Astrocyte of the cerebellum (primary cell): ENCODE measurements at regions not wholly inside any gene's neighbourhood (a gene's known extent, or its start where the extent isn't known, plus 50 kb on each side); places are given as distances from the start of the nearest gene placed in this dataset.
"Not testable (repeated sequence)": the region's sequence is repeated elsewhere in the genome, so short reads cannot be mapped to it uniquely, and the experiment has no call there.

Source experiments
- DNase-seq: peaks from one replicate; pipeline ENCODE4 v3.0.0-alpha.2; 2011; ENCODE audit warnings: low read depth
- H3K4me3 ChIP-seq: 2 replicates; pipeline ENCODE4 v1.5.1; 2011; ENCODE audit warnings: mild to moderate bottlenecking, low read depth, low read length, moderate library complexity
- CTCF ChIP-seq: IDR thresholded peaks from 2 replicates; pipeline ENCODE4 v1.5.1; 2012; ENCODE audit warnings: low read length, low read depth, moderate library complexity, mild to moderate bottlenecking; ENCODE audit errors: missing control alignments
- in situ Hi-C: cut with HindIII; loops from 2 replicates; pipeline ENCODE4 v1.10.0; 2017; ENCODE audit warnings: low sequenced_read_pairs

- no peak for DNase-seq
- H3K4me3 ChIP-seq, result no peak overlapping the region
- in situ Hi-C loops, result no loop called here
- no peak for TF ChIP-seq CTCF
These were observed 629.3 kb upstream of the LRRN3 start for GRCh38 chr7:110461621-110462020.

GRCh38 chr7:110470420-110470819 lies 620.5 kb upstream of the LRRN3 start:
- DNase-seq, result no peak
- TF ChIP-seq CTCF, result no peak
- H3K4me3 ChIP-seq, result no peak overlapping the region
- in situ Hi-C loops, result no loop called here

GRCh38 chr7:110472419-110472818 lies 618.5 kb upstream of the LRRN3 start:
- H3K4me3 ChIP-seq, in situ Hi-C loops, DNase-seq: not testable (repeated sequence)

- no peak for DNase-seq
- no peak for TF ChIP-seq CTCF
- in situ Hi-C loops, result no loop called here
- H3K4me3 ChIP-seq, result no peak overlapping the region
These were observed 610.0 kb upstream of the LRRN3 start for GRCh38 chr7:110480964-110481363.

- no peak for TF ChIP-seq CTCF
- no peak overlapping the region for H3K4me3 ChIP-seq
- in situ Hi-C loops, result no loop called here
- no peak for DNase-seq
These were observed 607.4 kb upstream of the LRRN3 start for GRCh38 chr7:110483553-110483952.

- in situ Hi-C loops, result no loop called here
- no peak overlapping the region for H3K4me3 ChIP-seq
- DNase-seq, result no peak
- no peak for TF ChIP-seq CTCF
These were observed 606.6 kb upstream of the LRRN3 start for GRCh38 chr7:110484356-110484755.

GRCh38 chr7:110486549-110486948 lies 604.4 kb upstream of the LRRN3 start:
- TF ChIP-seq CTCF, result no peak
- in situ Hi-C loops, result no loop called here
- no peak overlapping the region for H3K4me3 ChIP-seq
- no peak for DNase-seq
